ENCODE measurements at regions not wholly inside any gene's neighbourhood (a gene's known extent, or its start where the extent isn't known, plus 50 kb on each side); places are given as distances from the start of the nearest gene placed in this dataset.
"Not testable (repeated sequence)": the region's sequence is repeated elsewhere in the genome, so short reads cannot be mapped to it uniquely, and the experiment has no call there.

DNA sequence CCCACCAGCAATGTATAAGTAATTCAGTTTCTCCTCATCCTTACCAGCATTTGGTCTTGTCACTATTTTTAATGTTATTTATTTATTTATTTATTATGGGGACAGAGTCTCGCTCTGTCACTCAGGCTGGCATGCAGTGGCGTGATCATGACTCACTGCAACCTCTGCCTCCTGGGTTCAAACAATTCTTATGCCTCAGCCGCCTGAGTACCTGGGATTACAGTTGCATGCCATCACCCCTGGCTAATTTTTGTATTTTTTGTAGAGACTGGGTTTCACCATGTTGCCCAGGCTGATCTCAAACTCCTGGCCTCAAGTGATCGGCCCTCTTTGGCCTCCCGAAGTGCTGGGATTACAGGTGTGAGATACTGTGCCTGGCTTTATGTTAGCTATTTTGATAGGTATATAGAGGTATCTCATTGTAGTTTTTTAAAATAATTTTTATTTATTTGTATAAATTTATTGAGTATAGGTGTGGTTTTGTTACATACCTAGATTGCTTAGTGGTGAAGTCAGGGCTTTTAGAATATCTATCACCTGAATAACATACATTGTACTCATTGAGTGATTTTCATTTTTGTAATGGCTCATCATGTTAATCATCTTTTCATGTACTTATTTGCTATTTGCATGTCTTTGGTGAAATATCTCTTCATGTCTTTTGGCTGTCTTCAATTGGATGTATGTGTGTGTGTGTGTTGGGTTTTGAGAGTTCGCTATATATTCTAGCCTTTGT lies 53.3 kb downstream of the TANC2 start:
- WGBS, 2 donors, result 96 to 98% methylated on average over 6 of the region's 6 CpGs
- H3K4me3 ChIP-seq, result no peak overlapping the region
- H3K27me3 ChIP-seq, result no peaks in the 10 kb centered on the region
- DNase-seq, result no peak
- H3K27ac ChIP-seq, result no peak overlapping the region
- H3K36me3 ChIP-seq, result no peaks in the 10 kb centered on the region
- H3K4me1 ChIP-seq, result no peaks in the 10 kb centered on the region
- TF ChIP-seq EP300 (IDR thresholded peaks at IDR 0.05) (no peak), POLR2A (IDR thresholded peaks at IDR 0.05) (no peak), CTCF (IDR thresholded peaks at IDR 0.05) (no peak), POLR2AphosphoS5 (IDR thresholded peaks at IDR 0.05) (no peak)
- intact Hi-C loops (cut with DNase I), result no loop called here
- no peaks in the 10 kb centered on the region for H3K9me3 ChIP-seq

GRCh38 chr17:63022567-63022966 lies 56.5 kb downstream of the TANC2 start:
- Histone ChIP-seq H3K9me3 (no peaks in the 10 kb centered on the region), H3K27ac (no peak overlapping the region), H3K27me3 (no peaks in the 10 kb centered on the region), H3K4me3 (no peak overlapping the region), H3K4me1 (no peaks in the 10 kb centered on the region), H3K36me3 (no peaks in the 10 kb centered on the region)
- TF ChIP-seq POLR2A (IDR thresholded peaks at IDR 0.05) (no peak), POLR2AphosphoS5 (IDR thresholded peaks at IDR 0.05) (no peak)
- intact Hi-C loops (cut with DNase I), result loop anchor here (10.0 kb wide), 1 partner anchor 1538 kb away; no protein-coding TSS in a partner anchor
- 93 to 96% methylated on average over 1 of the region's 1 CpG for WGBS, 2 donors
- DNase-seq, result no peak

GRCh38 chr17:63023049-63023448 lies 57.0 kb downstream of the TANC2 start:
- TF ChIP-seq EP300 (IDR thresholded peaks at IDR 0.05) (no peak), POLR2AphosphoS5 (IDR thresholded peaks at IDR 0.05) (no peak), POLR2A (IDR thresholded peaks at IDR 0.05) (no peak), CTCF (IDR thresholded peaks at IDR 0.05) (no peak)
- Histone ChIP-seq H3K36me3 (no peaks in the 10 kb centered on the region), H3K27me3 (no peaks in the 10 kb centered on the region), H3K9me3 (no peaks in the 10 kb centered on the region), H3K27ac (no peak overlapping the region), H3K4me1 (no peaks in the 10 kb centered on the region), H3K4me3 (no peak overlapping the region)
- WGBS, 2 donors, result 93 to 97% methylated on average over 2 of the region's 2 CpGs
- intact Hi-C loops (cut with DNase I), result loop anchor here (10.0 kb wide), 1 partner anchor 1538 kb away; no protein-coding TSS in a partner anchor
- DNase-seq, result no peak

GRCh38 chr17:63024201-63024600 lies 58.2 kb downstream of the TANC2 start:
- no peaks in the 10 kb centered on the region for H3K4me1 ChIP-seq
- H3K27me3 ChIP-seq, result no peaks in the 10 kb centered on the region
- intact Hi-C loops (cut with DNase I), result loop anchor here (10.0 kb wide), 1 partner anchor 1539 kb away; no protein-coding TSS in a partner anchor
- H3K36me3 ChIP-seq, result no peaks in the 10 kb centered on the region
- H3K4me3 ChIP-seq, result no peak overlapping the region
- 90 to 94% methylated on average over 4 of the region's 4 CpGs for WGBS, 2 donors
- TF ChIP-seq EP300 (IDR thresholded peaks at IDR 0.05) (no peak), POLR2A (IDR thresholded peaks at IDR 0.05) (no peak), CTCF (IDR thresholded peaks at IDR 0.05) (no peak), POLR2AphosphoS5 (IDR thresholded peaks at IDR 0.05) (no peak)
- no peak overlapping the region for H3K27ac ChIP-seq
- H3K9me3 ChIP-seq, result no peaks in the 10 kb centered on the region
- DNase-seq, result no peak

GRCh38 chr17:63024716-63025115 lies 58.7 kb downstream of the TANC2 start:
- Histone ChIP-seq H3K36me3 (no peaks in the 10 kb centered on the region), H3K4me3 (no peak overlapping the region)
- intact Hi-C loops (cut with DNase I), result loop anchor here (10.0 kb wide), 1 partner anchor 1540 kb away; no protein-coding TSS in a partner anchor

DNA sequence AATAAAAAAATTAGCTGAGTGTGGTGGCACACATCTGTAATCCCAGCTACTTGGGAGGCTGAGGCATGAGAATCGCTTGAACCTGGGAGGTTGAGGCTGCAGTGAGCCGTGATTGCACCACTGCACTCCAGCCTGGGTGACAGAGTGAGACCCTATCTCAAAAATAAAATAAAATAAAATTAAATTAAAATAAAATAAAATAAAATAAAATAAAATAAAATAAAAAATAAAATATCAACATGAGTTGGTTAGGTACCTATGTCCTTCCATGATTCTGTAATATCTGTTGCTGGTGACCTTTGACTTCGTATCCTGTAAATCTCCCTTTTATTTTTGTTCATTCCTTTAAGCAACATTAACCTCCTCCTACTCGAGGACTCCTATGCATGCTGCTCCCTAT lies 59.6 kb downstream of the TANC2 start:
- H3K36me3 ChIP-seq, H3K27me3 ChIP-seq, H3K9me3 ChIP-seq, H3K27ac ChIP-seq, H3K4me3 ChIP-seq, DNase-seq, H3K4me1 ChIP-seq: not testable (repeated sequence)
- WGBS, 2 donors, result 89 to 91% methylated on average over 4 of the region's 4 CpGs
- intact Hi-C loops (cut with DNase I), result loop anchor here (10.0 kb wide), 1 partner anchor 1541 kb away; no protein-coding TSS in a partner anchor

More at GRCh38 chr17:63024716-63025115, 58.7 kb downstream of the TANC2 start:
- Histone ChIP-seq H3K27ac (no peak overlapping the region), H3K27me3 (no peaks in the 10 kb centered on the region), H3K9me3 (no peaks in the 10 kb centered on the region), H3K4me1 (no peaks in the 10 kb centered on the region)
- TF ChIP-seq CTCF (IDR thresholded peaks at IDR 0.05) (no peak), EP300 (IDR thresholded peaks at IDR 0.05) (no peak), POLR2AphosphoS5 (IDR thresholded peaks at IDR 0.05) (no peak), POLR2A (IDR thresholded peaks at IDR 0.05) (no peak)
- DNase-seq, result no peak
